ENCODE measurements at regions not wholly inside any gene's neighbourhood (a gene's known extent, or its start where the extent isn't known, plus 50 kb on each side); places are given as distances from the start of the nearest gene placed in this dataset.
"Not testable (repeated sequence)": the region's sequence is repeated elsewhere in the genome, so short reads cannot be mapped to it uniquely, and the experiment has no call there.

DNA sequence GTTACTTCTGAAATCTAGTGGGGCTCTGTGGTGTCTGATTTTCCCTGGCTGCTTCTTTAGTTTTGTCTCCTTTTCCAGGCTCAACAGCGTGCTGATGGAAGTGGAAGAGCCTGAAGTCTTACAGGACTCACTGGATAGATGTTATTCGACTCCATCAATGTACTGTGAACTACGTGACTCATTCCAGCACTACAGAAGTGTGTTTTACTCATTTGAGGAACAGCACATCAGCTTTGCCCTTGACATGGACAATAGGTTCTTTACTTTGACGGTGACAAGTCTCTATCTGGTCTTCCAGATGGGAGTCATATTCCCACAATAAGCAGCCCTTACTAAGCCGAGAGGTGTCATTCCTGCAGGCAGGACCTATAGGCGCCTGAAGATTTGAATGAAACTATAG, 51.1 kb downstream of the NBPF8 start:
- in situ Hi-C loops (cut with HindIII; ENCODE audit: low pct_unique_long_range_greater_than_20kb, low sequenced_read_pairs); DNase-seq (ENCODE audit: low read depth in 1 of 2, low spot score in 1 of 2): not testable (repeated sequence)

DNA sequence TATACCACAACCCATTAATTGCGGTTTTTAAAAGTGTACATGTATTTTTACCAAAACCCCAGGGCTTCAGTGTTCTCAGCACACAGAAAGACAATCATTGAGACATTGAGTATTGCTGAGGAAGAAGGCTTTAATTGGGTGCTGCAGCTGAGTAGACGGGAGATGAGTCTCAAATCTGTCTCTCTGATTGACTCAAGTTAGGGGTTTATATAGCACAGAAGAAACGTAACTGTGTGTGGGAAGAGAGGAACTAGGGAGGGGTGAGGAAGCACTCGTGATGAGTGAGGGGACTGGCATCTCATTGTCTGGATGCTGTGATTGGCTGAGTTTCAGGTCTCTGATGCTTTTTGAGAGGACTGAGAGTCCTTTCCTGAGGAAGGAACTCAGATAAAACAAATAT, 62.8 kb downstream of the NBPF8 start:
- in situ Hi-C loops (cut with HindIII; ENCODE audit: low pct_unique_long_range_greater_than_20kb, low sequenced_read_pairs); DNase-seq (ENCODE audit: low read depth in 1 of 2, low spot score in 1 of 2): not testable (repeated sequence)

- in situ Hi-C loops (cut with HindIII; ENCODE audit: low pct_unique_long_range_greater_than_20kb, low sequenced_read_pairs); DNase-seq (ENCODE audit: low read depth in 1 of 2, low spot score in 1 of 2): not testable (repeated sequence)
Observed at GRCh38 chr1:120478400-120478799, 63.6 kb downstream of the NBPF8 start.

DNA sequence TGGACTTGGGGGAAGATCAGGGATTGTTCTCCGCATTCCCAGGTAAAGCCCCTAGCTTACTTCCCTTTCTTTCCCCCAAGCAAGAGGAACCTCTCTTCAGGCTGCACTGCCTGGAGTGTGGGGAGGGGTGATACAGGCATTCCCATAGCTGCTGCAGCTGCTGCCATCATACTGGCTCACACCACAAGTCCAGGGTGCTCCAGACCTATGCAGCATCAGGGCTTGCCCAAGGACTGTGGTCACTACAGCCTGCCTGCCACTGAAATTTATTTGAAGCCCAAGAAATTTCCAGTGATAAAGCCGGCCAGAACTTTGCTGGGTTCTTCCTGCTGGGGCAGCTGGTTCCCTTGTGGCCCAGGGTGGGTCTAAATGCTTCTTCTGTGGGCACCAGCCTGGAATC, 72.7 kb downstream of the NBPF8 start:
- DNase-seq (ENCODE audit: low read depth in 1 of 2, low spot score in 1 of 2); in situ Hi-C loops (cut with HindIII; ENCODE audit: low pct_unique_long_range_greater_than_20kb, low sequenced_read_pairs): not testable (repeated sequence)

GRCh38 chr1:120489217-120489616, 74.4 kb downstream of the NBPF8 start:
- DNase-seq (ENCODE audit: low read depth in 1 of 2, low spot score in 1 of 2); in situ Hi-C loops (cut with HindIII; ENCODE audit: low pct_unique_long_range_greater_than_20kb, low sequenced_read_pairs): not testable (repeated sequence)

DNA sequence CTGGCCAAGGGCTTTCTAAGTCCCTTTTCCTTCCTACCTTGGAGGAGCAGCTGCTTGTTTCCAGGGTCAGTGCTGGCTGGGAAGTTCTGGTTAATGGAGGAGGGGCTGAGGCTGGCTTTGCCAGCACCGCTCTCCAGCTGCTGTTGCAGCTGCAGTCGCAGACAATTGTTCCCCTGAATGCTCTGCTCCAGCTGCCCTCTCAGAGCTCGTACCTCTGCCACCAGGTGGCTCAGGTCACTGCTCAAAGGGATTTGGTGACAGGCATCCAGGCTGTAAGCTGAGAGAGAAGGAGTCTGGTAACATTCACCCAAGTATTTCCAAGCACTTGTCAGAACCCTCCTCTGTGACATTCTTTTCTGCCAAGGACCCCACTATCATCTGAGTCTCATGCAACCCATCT, 82.3 kb downstream of the NBPF8 start:
- not testable (repeated sequence) for DNase-seq (ENCODE audit: low read depth in 1 of 2, low spot score in 1 of 2)

DNA sequence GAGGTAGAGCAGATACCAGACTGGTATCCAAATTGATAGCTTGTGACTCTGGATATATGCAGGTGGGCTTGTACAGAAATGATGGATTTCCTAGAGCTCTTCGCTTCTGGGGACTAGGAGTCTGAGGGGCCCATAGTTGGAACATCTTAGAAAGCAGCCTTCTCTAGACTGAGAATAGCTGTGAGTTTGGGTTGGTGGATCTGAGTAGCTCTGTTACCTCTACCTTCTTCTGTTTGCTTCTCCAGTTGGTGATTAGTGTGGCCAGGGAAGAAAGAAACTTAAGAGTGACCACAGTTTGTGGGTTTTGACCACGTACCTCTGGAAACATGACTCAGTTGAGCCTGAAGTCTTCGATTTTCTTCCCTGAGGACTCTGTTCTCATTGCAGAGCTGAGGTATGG, 88.4 kb downstream of the NBPF8 start:
- in situ Hi-C loops (cut with HindIII; ENCODE audit: low pct_unique_long_range_greater_than_20kb, low sequenced_read_pairs) = not testable (repeated sequence)

More for the DNA sequence above, 82.3 kb downstream of the NBPF8 start:
- in situ Hi-C loops (cut with HindIII; ENCODE audit: low pct_unique_long_range_greater_than_20kb, low sequenced_read_pairs) = not testable (repeated sequence)

GRCh38 chr1:120506352-120506751, 91.5 kb downstream of the NBPF8 start:
- in situ Hi-C loops (cut with HindIII; ENCODE audit: low pct_unique_long_range_greater_than_20kb, low sequenced_read_pairs); DNase-seq (ENCODE audit: low read depth in 1 of 2, low spot score in 1 of 2): not testable (repeated sequence)

More for the DNA sequence above, 88.4 kb downstream of the NBPF8 start:
- not testable (repeated sequence) for DNase-seq (ENCODE audit: low read depth in 1 of 2, low spot score in 1 of 2)

GRCh38 chr1:120508351-120508750, 93.5 kb downstream of the NBPF8 start:
- in situ Hi-C loops (cut with HindIII; ENCODE audit: low pct_unique_long_range_greater_than_20kb, low sequenced_read_pairs); DNase-seq (ENCODE audit: low read depth in 1 of 2, low spot score in 1 of 2): not testable (repeated sequence)

GRCh38 chr1:120509258-120509657, 94.4 kb downstream of the NBPF8 start:
- in situ Hi-C loops (cut with HindIII; ENCODE audit: low pct_unique_long_range_greater_than_20kb, low sequenced_read_pairs); DNase-seq (ENCODE audit: low read depth in 1 of 2, low spot score in 1 of 2): not testable (repeated sequence)

- in situ Hi-C loops (cut with HindIII; ENCODE audit: low pct_unique_long_range_greater_than_20kb, low sequenced_read_pairs); DNase-seq (ENCODE audit: low read depth in 1 of 2, low spot score in 1 of 2): not testable (repeated sequence)
Observed at GRCh38 chr1:120513099-120513498, 98.3 kb downstream of the NBPF8 start.

GRCh38 chr1:120513531-120513930, 98.7 kb downstream of the NBPF8 start:
- in situ Hi-C loops (cut with HindIII; ENCODE audit: low pct_unique_long_range_greater_than_20kb, low sequenced_read_pairs); DNase-seq (ENCODE audit: low read depth in 1 of 2, low spot score in 1 of 2): not testable (repeated sequence)

DNA sequence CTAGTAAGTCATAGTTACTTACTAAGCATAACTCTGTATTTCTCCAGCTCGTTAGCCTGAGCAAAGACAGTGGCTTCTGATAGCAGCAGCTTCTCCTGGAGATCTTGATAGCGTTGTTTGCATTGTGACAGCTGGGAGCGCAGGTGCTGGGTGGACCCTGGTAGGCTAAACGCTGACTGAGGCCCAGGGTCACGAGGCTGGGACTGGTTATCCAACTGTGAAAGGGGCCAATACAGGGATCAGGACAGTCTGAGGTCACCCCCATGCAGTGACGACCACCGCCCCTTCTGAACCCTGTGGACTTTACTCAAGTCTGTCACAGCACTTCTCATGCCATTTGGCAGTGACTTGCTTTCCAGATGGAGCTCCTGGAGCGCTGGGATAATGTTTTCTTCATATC, 104.4 kb downstream of the NBPF8 start:
- DNase-seq (ENCODE audit: low read depth in 1 of 2, low spot score in 1 of 2); in situ Hi-C loops (cut with HindIII; ENCODE audit: low pct_unique_long_range_greater_than_20kb, low sequenced_read_pairs): not testable (repeated sequence)

DNA sequence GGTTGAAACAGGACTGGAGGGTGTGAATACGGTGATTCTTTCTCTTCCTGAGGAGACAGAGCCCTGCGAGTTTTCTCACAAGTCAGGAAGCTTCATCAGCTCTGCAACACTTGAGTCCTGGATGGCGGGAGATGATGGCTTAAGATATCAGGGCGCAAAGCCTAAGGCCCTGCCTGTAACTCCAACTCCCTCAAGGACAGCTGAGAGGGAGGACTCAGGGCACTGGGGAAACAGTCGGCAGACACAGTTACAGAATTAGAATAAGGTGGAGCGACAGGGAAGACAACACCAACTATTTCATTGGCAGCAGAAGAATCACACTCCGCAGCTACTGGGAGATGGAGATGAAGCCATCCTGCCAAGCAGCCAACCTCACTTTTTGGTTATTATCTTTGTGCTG, 109.6 kb downstream of the NBPF8 start:
- DNase-seq (ENCODE audit: low read depth in 1 of 2, low spot score in 1 of 2); in situ Hi-C loops (cut with HindIII; ENCODE audit: low pct_unique_long_range_greater_than_20kb, low sequenced_read_pairs): not testable (repeated sequence)

DNA sequence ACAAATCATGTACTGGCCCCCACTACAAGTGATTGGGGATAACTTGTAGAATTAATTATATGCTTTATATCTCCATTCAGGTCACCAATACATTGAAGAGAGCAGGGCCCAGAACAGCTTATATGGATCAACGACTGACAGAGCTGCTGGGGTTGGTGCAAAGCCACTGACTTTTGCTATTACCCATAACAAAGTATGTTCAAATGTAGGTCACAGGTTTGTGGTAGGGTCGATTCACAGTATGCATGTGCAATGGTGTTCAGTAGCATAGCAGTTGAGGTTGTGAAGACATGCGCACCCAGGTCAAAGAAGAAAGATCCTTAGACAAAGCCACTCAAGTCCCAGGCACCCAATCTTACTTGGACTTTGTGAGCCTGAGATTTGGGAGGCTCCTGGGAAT, 110.6 kb downstream of the NBPF8 start:
- DNase-seq (ENCODE audit: low read depth in 1 of 2, low spot score in 1 of 2); in situ Hi-C loops (cut with HindIII; ENCODE audit: low pct_unique_long_range_greater_than_20kb, low sequenced_read_pairs): not testable (repeated sequence)

DNA sequence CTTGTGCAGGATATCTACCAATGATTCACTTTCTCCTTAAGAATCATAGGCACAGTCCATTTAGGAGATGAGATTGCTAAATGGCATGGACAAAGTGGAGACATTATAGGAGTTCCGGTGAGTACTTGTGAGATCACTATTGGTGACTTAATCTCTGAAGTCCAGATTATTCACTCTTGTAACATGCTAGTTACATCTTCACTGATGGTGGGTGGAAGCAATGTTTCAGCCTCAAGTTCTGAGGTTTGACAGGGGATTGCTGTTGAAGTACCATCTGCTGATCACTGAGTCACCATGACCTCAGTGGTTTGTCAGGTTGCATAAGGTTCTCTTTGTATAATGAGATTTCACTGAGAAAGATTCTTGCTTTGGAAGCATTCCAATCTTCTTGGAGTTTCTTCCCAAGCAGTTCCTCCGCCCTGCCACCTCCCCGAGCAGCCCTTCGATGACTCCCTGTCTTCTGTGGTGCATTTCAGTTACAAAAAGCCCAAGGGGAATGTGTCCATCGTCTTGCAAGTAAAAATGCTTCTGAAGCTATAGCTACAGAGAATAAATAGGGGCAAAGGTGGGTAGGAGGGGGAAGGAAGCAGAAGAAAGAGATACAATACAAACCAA, 114.7 kb downstream of the NBPF8 start:
- in situ Hi-C loops (cut with HindIII; ENCODE audit: low pct_unique_long_range_greater_than_20kb, low sequenced_read_pairs) = not testable (repeated sequence)

GRCh38 chr1:120531455-120531854, 116.6 kb downstream of the NBPF8 start:
- DNase-seq (ENCODE audit: low read depth in 1 of 2, low spot score in 1 of 2); in situ Hi-C loops (cut with HindIII; ENCODE audit: low pct_unique_long_range_greater_than_20kb, low sequenced_read_pairs): not testable (repeated sequence)

More for the DNA sequence above, 114.7 kb downstream of the NBPF8 start:
- DNase-seq (ENCODE audit: low read depth in 1 of 2, low spot score in 1 of 2) = not testable (repeated sequence)

DNA sequence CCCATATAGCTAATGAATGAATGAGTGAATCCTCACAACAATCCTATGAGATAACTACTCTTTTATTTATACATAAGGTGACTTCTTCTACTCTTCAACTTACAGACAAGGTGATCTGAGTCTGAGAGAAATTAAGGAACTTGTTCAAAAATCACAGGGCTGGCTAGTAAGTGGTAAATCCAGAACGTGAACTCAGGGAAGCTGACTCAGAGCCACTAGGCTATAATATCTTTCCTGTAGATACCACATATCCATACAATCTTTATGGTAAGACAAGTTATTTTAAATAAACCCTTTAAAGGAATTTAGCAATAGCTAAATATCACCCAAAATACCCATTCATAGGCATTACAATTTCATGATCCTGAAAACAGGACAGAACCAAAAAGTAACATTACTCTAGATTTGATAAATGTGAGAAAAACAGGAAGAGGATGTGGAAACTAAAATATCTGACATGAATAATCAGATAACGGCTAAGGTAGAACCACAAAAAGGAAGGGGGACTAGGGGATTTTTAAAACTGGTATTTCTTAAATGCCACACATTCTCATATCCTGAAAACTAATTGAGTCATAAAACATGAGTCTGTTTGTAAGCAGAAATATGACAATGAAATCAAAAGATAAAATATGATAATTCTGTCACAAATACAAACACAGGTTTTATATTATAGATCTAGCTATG, 119.7 kb downstream of the NBPF8 start:
- not testable (repeated sequence) for DNase-seq (ENCODE audit: low read depth in 1 of 2, low spot score in 1 of 2)

GRCh38 chr1:120535052-120535451, 120.2 kb downstream of the NBPF8 start:
- DNase-seq (ENCODE audit: low read depth in 1 of 2, low spot score in 1 of 2); in situ Hi-C loops (cut with HindIII; ENCODE audit: low pct_unique_long_range_greater_than_20kb, low sequenced_read_pairs): not testable (repeated sequence)

More for the DNA sequence above, 119.7 kb downstream of the NBPF8 start:
- in situ Hi-C loops (cut with HindIII; ENCODE audit: low pct_unique_long_range_greater_than_20kb, low sequenced_read_pairs) = not testable (repeated sequence)
